GM12873 (cell line): ENCODE measurements at regions not wholly inside any gene's neighbourhood (a gene's known extent, or its start where the extent isn't known, plus 50 kb on each side); places are given as distances from the start of the nearest gene placed in this dataset.

Experiments
- CTCF ChIP-seq: IDR thresholded peaks from 2 replicates; pipeline ENCODE4 v1.5.1; 2012; ENCODE audit warnings: low read depth, mild to moderate bottlenecking, moderate library complexity, low read length, control low read depth; ENCODE audit not compliant: insufficient read depth; ENCODE audit errors: missing control alignments

GRCh38 chr20:60395991-60396390 lies 437.8 kb downstream of the CDH26 start:
- TF ChIP-seq CTCF, result no peak

- TF ChIP-seq CTCF, result no peak
These were observed 442.3 kb downstream of the CDH26 start for GRCh38 chr20:60400567-60400966.

GRCh38 chr20:60402189-60403058 lies 444.2 kb downstream of the CDH26 start:
- no peak for TF ChIP-seq CTCF

GRCh38 chr20:60403105-60403741 lies 445.0 kb downstream of the CDH26 start:
- no peak for TF ChIP-seq CTCF

- TF ChIP-seq CTCF, result no peak
These were observed 449.0 kb downstream of the CDH26 start for GRCh38 chr20:60407011-60407771.

GRCh38 chr20:60407938-60408337 lies 449.7 kb downstream of the CDH26 start:
- TF ChIP-seq CTCF, result no peak

- no peak for TF ChIP-seq CTCF
These were observed 450.2 kb downstream of the CDH26 start for GRCh38 chr20:60408435-60408834.
